IPS-15b (cell line): ENCODE measurements at regions not wholly inside any gene's neighbourhood (a gene's known extent, or its start where the extent isn't known, plus 50 kb on each side); places are given as distances from the start of the nearest gene placed in this dataset.

Experiments used
- H3K27me3 ChIP-seq: one replicate; pipeline ENCODE4 v1.6.1; 2013; ENCODE audit warnings: low read length; ENCODE audit not compliant: control insufficient read depth, insufficient read depth
- H3K36me3 ChIP-seq: one replicate; pipeline ENCODE4 v1.6.1; 2013; ENCODE audit warnings: low read length; ENCODE audit not compliant: control insufficient read depth, insufficient read depth
- H3K4me1 ChIP-seq: one replicate; pipeline ENCODE4 v1.6.1; 2013; ENCODE audit warnings: mild to moderate bottlenecking, low read length; ENCODE audit not compliant: control insufficient read depth, insufficient read depth
- H3K4me3 ChIP-seq: one replicate; pipeline ENCODE4 v1.5.1; 2013; ENCODE audit warnings: low read depth, low read length
- H3K9ac ChIP-seq: one replicate; pipeline ENCODE4 v1.6.1; 2013; ENCODE audit warnings: low read depth, mild to moderate bottlenecking, low read length
- H3K9me3 ChIP-seq: one replicate; pipeline ENCODE4 v1.6.1; 2013; ENCODE audit warnings: mild to moderate bottlenecking, low read length; ENCODE audit not compliant: control insufficient read depth, insufficient read depth

DNA sequence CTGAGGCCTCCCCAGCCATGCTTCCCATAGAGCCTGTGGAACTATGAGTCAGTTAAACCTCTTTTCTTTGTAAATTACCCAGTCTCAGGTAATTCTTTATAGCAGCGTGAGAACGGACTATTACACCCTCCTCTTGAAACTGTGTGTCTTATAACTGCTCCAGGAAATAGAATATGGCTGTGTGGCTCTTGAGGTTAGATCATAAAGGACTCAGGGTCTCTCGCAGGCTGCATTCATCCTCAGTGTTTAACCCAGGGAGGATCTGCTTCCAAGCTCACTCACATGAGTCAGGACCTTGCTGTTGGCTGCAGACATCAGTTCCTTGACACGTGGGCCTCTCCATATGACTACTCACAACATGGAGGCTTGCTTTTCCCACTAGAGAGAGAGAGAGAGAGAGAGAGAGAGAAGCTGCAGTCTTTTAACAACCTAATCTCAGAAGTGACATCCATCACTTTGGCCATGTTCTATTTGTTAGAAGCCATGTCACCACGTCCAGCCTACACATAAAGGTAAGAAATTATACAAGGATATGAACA lies 114.3 kb upstream of the UBE2E1 start:
- peaks cover 6% of the 10 kb centered on the region for H3K4me1 ChIP-seq
- no peaks in the 10 kb centered on the region for H3K9me3 ChIP-seq
- no peak overlapping the region for H3K4me3 ChIP-seq
- H3K27me3 ChIP-seq = no peaks in the 10 kb centered on the region
- no peaks in the 10 kb centered on the region for H3K36me3 ChIP-seq
- H3K9ac ChIP-seq = no peak overlapping the region

DNA sequence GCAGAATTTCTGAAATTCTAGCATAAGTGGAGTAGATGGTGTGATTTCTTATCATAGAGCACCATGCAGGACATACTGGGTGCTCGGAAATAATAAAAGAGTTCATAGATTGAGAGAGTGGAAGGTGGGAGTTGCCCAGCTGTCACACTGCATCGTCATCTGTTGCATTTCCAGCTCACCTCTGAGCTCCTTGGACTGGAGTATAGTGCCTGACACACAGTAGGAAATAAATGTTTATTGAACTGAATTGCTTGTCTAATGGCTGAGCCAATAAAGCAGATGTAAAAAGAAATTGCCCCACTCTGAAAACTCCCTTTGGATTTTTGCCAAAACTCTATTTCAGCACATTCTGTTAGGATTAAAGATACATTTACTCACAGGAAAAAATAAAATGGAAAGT lies 108.9 kb upstream of the UBE2E1 start:
- Histone ChIP-seq H3K9ac (no peak overlapping the region), H3K36me3 (no peaks in the 10 kb centered on the region), H3K4me3 (no peak overlapping the region), H3K4me1 (no peaks in the 10 kb centered on the region), H3K27me3 (peaks cover 6% of the 10 kb centered on the region), H3K9me3 (no peaks in the 10 kb centered on the region)

DNA sequence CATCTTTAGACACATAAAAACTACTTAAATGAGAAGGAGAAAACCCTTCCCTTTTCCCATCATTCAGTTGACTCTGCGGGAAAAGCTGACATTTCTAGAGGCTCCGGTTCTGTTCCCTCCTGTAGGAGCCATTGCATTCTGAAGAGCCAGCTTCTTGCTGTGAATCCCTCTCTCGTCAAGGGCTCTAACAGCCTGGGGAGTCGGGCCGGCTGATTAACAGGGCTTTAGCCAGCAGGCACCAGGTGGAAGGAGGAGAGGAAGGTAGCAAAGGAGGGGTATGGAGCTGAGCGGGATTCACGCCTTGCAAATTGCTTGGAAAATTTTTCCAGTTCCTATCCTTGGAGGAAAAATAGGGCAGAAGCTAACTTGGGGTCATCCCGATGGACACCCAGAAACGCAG lies 108.3 kb upstream of the UBE2E1 start:
- H3K27me3 ChIP-seq = peaks cover 6% of the 10 kb centered on the region
- H3K4me1 ChIP-seq = no peaks in the 10 kb centered on the region
- no peak overlapping the region for H3K9ac ChIP-seq
- H3K36me3 ChIP-seq = no peaks in the 10 kb centered on the region
- no peaks in the 10 kb centered on the region for H3K9me3 ChIP-seq
- no peak overlapping the region for H3K4me3 ChIP-seq

DNA sequence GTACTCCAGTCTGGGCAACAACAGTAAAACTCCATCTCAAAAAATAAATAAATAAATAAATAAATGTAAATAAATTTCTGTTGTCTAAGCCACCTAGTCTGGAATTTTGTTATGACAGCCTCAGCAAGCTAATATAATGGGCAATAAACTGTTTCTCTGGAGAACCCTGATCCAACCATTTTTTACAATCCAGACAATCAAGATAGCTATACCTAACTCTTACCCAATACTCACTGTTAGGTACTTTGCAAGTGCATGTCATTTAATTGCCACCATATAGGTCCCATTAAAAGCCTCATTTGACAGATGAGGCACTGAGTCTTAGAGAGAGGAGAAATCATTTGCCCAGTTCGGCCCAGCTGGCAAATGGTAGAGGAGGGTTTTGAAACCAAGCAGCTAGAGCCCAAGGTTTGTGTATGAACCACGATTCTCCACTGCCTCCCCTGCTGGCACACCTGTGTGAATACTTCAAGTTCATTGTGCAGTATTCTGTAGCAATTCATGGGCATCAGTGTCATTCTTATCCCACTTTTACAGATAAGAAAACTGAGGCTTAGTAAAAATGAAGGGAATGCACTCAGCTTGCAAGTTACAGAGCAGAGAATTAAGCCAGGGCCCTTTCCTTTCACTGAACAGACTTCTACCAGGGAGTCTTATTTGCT lies 107.0 kb upstream of the UBE2E1 start:
- Histone ChIP-seq H3K27me3 (peaks cover 6% of the 10 kb centered on the region), H3K9me3 (no peaks in the 10 kb centered on the region), H3K9ac (no peak overlapping the region), H3K4me3 (no peak overlapping the region), H3K4me1 (no peaks in the 10 kb centered on the region), H3K36me3 (no peaks in the 10 kb centered on the region)

DNA sequence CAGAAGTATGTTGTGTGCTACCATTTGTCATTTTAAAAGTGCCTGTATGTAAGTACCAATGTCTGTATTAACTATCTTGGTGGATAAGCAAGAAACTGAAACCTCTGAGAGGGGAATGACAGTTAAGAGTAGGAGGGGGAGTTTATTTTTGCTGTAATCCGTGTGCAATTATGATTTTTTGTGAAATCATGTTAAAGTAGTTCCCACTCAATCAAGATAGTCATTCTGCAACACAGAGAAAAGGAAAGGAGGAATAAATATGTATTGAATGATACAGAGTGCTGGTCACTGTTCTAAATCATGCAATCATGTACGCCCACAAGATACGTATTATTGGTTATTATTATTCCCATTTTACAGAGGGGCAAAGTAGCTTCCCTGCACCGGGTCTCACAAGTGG lies 105.1 kb upstream of the UBE2E1 start:
- Histone ChIP-seq H3K4me3 (no peak overlapping the region), H3K36me3 (no peaks in the 10 kb centered on the region), H3K9ac (no peak overlapping the region), H3K27me3 (peaks cover 6% of the 10 kb centered on the region), H3K4me1 (no peaks in the 10 kb centered on the region), H3K9me3 (no peaks in the 10 kb centered on the region)

DNA sequence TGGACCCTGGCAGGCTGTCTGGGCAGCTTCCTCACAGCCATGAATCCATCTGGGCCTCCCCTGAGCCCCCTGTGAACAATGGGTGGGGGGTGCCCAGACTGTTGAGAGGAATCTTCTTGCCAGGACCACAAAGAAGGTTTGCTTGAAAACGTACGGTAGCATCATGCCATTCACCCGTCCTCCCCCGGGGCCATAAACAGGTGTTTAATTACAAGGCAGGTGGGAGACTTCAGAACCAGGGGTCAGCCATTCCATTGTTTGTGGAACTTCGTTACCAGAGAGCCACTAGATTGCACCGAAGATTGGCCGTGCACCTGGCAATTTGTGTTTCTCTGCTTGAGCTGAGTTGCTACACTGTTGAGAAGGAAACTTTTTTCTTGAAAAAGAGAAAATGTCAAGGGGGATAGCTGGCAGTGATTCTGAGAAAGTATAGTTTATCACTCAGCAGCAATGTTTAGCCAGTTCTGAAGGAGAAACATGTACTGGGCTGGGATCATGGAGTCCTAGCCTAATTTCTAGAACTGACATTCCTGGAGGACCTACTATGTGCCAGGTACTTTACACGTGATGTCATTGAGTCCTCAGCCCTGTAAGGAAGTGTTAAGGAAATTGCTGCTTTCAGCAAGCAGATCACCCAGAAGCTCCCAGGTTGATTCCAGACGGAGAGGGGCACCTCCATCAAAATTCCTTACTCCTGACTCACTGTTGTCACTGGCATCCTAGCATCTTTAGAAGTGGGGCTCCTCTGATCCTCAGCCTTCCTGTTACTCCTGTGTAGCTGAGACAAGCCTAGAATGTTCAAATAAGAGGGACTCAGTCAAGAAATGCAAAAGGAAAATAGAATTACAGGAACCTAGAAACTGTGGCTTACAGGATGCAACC lies 103.8 kb upstream of the UBE2E1 start:
- no peak overlapping the region for H3K4me3 ChIP-seq
- no peak overlapping the region for H3K9ac ChIP-seq
- H3K36me3 ChIP-seq = no peaks in the 10 kb centered on the region
- H3K9me3 ChIP-seq = no peaks in the 10 kb centered on the region
- H3K27me3 ChIP-seq = peaks cover 6% of the 10 kb centered on the region
- no peaks in the 10 kb centered on the region for H3K4me1 ChIP-seq

DNA sequence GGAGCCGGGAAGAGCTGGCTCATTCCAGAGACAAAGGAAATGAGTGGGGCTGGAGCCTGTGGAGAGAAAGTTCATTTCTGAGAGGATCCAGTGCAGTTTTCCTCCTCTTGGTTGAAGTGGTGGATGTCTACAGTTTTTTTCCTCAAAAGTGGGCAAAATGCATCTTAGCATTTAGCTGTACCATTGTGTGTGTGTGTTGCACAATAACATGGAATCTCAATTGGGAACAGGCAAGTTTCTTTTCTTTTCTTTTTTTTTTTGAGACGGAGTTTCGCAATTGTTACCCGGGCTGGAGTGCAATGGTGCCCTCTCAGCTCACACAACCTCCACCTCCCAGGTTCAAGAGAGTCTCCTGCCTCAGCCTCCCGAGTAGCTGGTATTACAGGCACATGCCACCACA lies 101.5 kb upstream of the UBE2E1 start:
- no peaks in the 10 kb centered on the region for H3K36me3 ChIP-seq
- no peaks in the 10 kb centered on the region for H3K27me3 ChIP-seq
- H3K4me1 ChIP-seq = no peaks in the 10 kb centered on the region
- H3K9me3 ChIP-seq = no peaks in the 10 kb centered on the region
- H3K9ac ChIP-seq = no peak overlapping the region
- no peak overlapping the region for H3K4me3 ChIP-seq

DNA sequence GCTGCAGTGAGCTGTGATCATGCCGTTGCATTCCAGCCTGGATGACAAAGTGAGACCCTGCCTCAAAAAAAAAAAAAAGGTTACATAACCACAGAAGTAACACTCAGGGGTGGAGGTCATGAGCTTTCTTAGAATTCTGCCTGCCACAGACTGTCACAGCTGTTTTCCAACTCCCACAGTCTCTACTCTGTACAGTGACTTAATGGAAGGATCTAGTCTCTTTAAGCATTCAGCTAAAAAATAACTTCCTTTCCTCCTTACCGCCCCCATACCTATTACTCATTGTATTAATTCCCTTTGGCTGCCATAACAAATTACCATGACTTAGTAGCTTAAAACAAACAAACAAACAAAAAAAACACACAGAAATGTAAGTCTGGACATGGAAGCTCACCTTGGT lies 99.6 kb upstream of the UBE2E1 start:
- no peak overlapping the region for H3K9ac ChIP-seq
- no peak overlapping the region for H3K4me3 ChIP-seq
- no peaks in the 10 kb centered on the region for H3K27me3 ChIP-seq
- peaks cover 5% of the 10 kb centered on the region for H3K4me1 ChIP-seq
- H3K36me3 ChIP-seq = no peaks in the 10 kb centered on the region
- no peaks in the 10 kb centered on the region for H3K9me3 ChIP-seq

DNA sequence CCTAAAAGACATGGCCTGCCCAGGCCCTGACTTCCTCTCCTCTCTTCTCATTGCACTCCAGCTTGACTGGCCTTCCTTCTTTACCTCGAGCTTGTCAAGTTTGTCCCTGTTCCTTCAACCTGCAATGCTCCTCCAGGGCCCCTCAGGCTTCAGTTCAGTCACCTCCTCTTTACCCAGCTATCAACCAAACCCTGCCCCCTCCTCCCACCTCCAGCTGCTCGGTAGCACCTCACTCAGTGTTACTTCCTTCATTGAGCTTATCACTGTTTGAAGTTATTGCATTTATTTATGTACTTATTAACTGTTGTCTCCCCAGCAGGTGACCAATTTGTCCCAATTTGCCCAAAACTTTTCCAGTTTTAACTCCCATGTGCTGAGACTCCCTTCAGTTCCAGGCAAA lies 95.8 kb upstream of the UBE2E1 start:
- Histone ChIP-seq H3K4me1 (peaks cover 10% of the 10 kb centered on the region), H3K9me3 (no peaks in the 10 kb centered on the region), H3K4me3 (no peak overlapping the region), H3K9ac (no peak overlapping the region), H3K36me3 (no peaks in the 10 kb centered on the region), H3K27me3 (no peaks in the 10 kb centered on the region)

DNA sequence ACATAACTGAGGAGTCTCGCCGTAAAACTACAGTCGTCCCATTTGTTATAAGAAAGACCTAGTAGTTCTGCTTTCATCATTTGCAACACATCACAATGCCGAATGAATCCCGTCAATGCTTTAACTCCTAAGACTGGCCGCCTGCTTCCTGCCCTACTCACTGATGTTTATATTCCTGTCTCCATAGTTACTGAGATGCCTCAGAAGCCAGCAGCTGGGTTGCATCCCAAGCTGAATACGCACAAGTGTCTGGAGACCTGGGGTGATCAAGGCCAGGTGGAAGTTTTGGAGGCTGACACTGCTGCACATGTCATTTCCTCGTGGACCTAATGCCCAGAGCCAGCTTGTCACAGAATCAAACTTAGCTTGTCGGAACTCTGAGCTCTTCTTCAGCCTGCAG lies 95.2 kb upstream of the UBE2E1 start:
- no peak overlapping the region for H3K4me3 ChIP-seq
- no peaks in the 10 kb centered on the region for H3K27me3 ChIP-seq
- H3K9me3 ChIP-seq = no peaks in the 10 kb centered on the region
- H3K36me3 ChIP-seq = no peaks in the 10 kb centered on the region
- peaks cover 10% of the 10 kb centered on the region for H3K4me1 ChIP-seq
- H3K9ac ChIP-seq = no peak overlapping the region

DNA sequence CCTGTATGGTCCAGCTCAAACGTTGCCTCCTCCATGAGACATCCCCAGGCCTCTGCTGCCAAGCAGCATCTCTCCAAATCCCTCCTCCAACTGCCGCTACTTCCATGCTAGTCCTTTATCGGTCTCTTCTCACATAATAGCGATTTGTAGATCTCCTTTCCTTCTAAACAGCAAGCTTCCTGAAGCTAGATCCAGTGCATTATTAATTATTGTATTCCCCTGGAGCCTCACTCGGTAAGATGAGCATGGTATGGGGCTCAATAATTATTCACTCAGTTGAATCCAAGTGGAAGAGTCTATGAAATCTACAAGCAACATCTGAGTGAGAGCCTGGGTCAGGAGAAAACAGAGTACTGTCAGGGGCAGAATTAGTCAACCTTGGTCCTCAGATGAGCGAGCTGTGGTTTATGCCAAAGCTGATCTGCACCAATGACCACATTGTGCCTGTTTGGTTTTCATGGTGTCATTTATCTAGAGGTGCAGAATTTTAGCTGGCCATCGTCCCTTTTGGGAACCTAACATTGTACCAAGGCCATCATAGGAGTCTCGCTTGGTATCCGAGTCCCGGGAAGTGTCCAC lies 93.8 kb upstream of the UBE2E1 start:
- Histone ChIP-seq H3K4me1 (peaks cover 10% of the 10 kb centered on the region), H3K27me3 (no peaks in the 10 kb centered on the region), H3K4me3 (no peak overlapping the region), H3K9me3 (no peaks in the 10 kb centered on the region), H3K36me3 (no peaks in the 10 kb centered on the region), H3K9ac (no peak overlapping the region)
